K562 (cell line): ENCODE measurements at regions not wholly inside any gene's neighbourhood (a gene's known extent, or its start where the extent isn't known, plus 50 kb on each side); places are given as distances from the start of the nearest gene placed in this dataset.

Source experiments
- ATAC-seq: fragments of 200-7000 bp; cut with Tn5 transposase; 3 replicates; pipeline ENCODE4 v1.9.1; 2020; ENCODE audit warnings: moderate library complexity
- BruUV-seq: library from RNA; stranded (reverse); fragments of 400-500 nt; replicated peaks from 2 replicates; lab custom pipeline; 2021; lab: Mats Ljungman, UMichigan
- CTCF ChIA-PET: fragments of 300-600 bp; formaldehyde crosslinking; extraction: SDS; loops from one replicate; lab custom pipeline; 2021; ENCODE audit warnings: low intra/inter-chr PET ratio; lab: Yijun Ruan, JAX
- POLR2A ChIA-PET: fragments of 300-600, 350-650 bp; sonication (Branson Sonifier 250); formaldehyde crosslinking; extraction: SDS; loops from one replicate; lab custom pipeline; 2021; ENCODE audit warnings: antibody characterized with exemption, inconsistent platforms; lab: Yijun Ruan, JAX
- DNase-seq, 4 experiments: peaks; one replicate each; pipeline versions ENCODE4 v3.0.0 to v3.0.0-alpha.2; 2011 to 2018; ENCODE audit warnings: low spot score in 3 of 4, mixed read lengths in 3 of 4; ENCODE audit errors: extremely low read depth in 1 of 4
- FAIRE-seq: peaks from 2 replicates; lab custom pipeline; 2011; peaks lifted over from hg19 to GRCh38; lab: Jason Lieb, UNC
- H2AFZ ChIP-seq: 2 replicates; pipeline ENCODE4 v1.6.0; 2011; ENCODE audit warnings: low read depth, low read length, control low read depth, inconsistent platforms
- H3K27ac ChIP-seq: fragments of 200-600 bp; 3 replicates; pipeline ENCODE4 v1.8.0; 2011; ENCODE audit warnings: low read depth, mild to moderate bottlenecking, control low read depth, inconsistent platforms, low read length, moderate library complexity, mixed read lengths; ENCODE audit errors: extremely low read depth
- H3K27me3 ChIP-seq, 2 experiments: fragments of 300-600 bp in 1 of 2; 2 replicates in 1 of 2; 3 replicates in 1 of 2; pipeline versions ENCODE4 v1.6.0 to v1.8.0; 2011; ENCODE audit warnings: inconsistent platforms in 2 of 2, low read length in 2 of 2, mild to moderate bottlenecking in 1 of 2, mixed read lengths in 1 of 2, moderate library complexity in 1 of 2; ENCODE audit not compliant: control insufficient read depth in 2 of 2, insufficient read depth in 2 of 2
- H3K36me3 ChIP-seq: fragments of 300-600 bp; 3 replicates; pipeline ENCODE4 v1.8.0; 2011; ENCODE audit warnings: mild to moderate bottlenecking, low read length, inconsistent platforms; ENCODE audit not compliant: control insufficient read depth, insufficient read depth
- H3K4me1 ChIP-seq, 2 experiments: fragments of 200-600 bp in 1 of 2; replicated peaks in 1 of 2; 2 replicates in 1 of 2; 3 replicates in 1 of 2; pipeline versions ENCODE4 v1.5.1 to v1.8.0; 2011; ENCODE audit warnings: inconsistent platforms in 2 of 2, low read length in 2 of 2, mild to moderate bottlenecking in 1 of 2, mixed read lengths in 1 of 2, moderate library complexity in 1 of 2; ENCODE audit not compliant: control insufficient read depth in 2 of 2, insufficient read depth in 2 of 2
- H3K4me2 ChIP-seq: 2 replicates; pipeline ENCODE4 v1.6.1; 2011; ENCODE audit warnings: low read length, control low read depth, inconsistent platforms, mixed read lengths; ENCODE audit not compliant: insufficient read depth
- H3K4me3 ChIP-seq: fragments of 200-600 bp; sonication (generic), shearing (Covaris generic); 2 replicates; pipeline ENCODE4 v1.5.1; 2016; ENCODE audit warnings: control low read depth, inconsistent platforms
- H3K79me2 ChIP-seq: fragments of 200-600 bp; 3 replicates; pipeline ENCODE4 v1.8.0; 2011; ENCODE audit warnings: low read length, inconsistent platforms; ENCODE audit not compliant: control insufficient read depth, insufficient read depth
- H3K9ac ChIP-seq, 2 experiments: 2 replicates each; pipeline versions ENCODE4 v1.6.0 to v1.6.1; 2011; ENCODE audit warnings: low read depth in 2 of 2, low read length in 2 of 2, control low read depth in 1 of 2, inconsistent platforms in 1 of 2, mild to moderate bottlenecking in 1 of 2, mixed read lengths in 1 of 2; ENCODE audit not compliant: insufficient read depth in 1 of 2
- H3K9me1 ChIP-seq: one replicate; pipeline ENCODE4 v1.6.0; 2011; ENCODE audit warnings: inconsistent platforms, mild to moderate bottlenecking, low read length, moderate library complexity; ENCODE audit not compliant: control insufficient read depth, insufficient read depth
- H3K9me3 ChIP-seq: replicated peaks from 2 replicates; pipeline ENCODE4 v1.5.1; 2011; ENCODE audit warnings: low read depth, low read length, inconsistent platforms; ENCODE audit not compliant: control insufficient read depth, insufficient read depth
- H4K20me1 ChIP-seq: replicated peaks from 2 replicates; pipeline ENCODE4 v1.6.1; 2011; ENCODE audit warnings: low read length, inconsistent platforms, mixed read lengths; ENCODE audit not compliant: control insufficient read depth, insufficient read depth
- BCL6 ChIP-seq: fragments of 250-450 bp; sonication (Bioruptor Pico); IDR thresholded peaks from 2 replicates; pipeline ENCODE4 v1.4.0; 2020
- FIP1L1 ChIP-seq: fragments of 200-400 bp; formaldehyde crosslinking; IDR thresholded peaks from 2 replicates; pipeline ENCODE4 v1.6.1; 2018; ENCODE audit warnings: mild to moderate bottlenecking, low read depth, low read length; ENCODE audit not compliant: poor library complexity, severe bottlenecking
- FOSL1 ChIP-seq: fragments of 200-800 bp; sonication (Bioruptor generic); conservative IDR thresholded peaks from 2 replicates; pipeline ENCODE4 v1.6.1; 2016; ENCODE audit warnings: missing genetic modification characterization, missing compliant biosample characterization
- GATAD2A ChIP-seq: fragments of 450-650 bp; IDR thresholded peaks from 2 replicates; pipeline ENCODE4 v1.6.1; 2017
- KLF13 ChIP-seq: fragments of 450-650 bp; IDR thresholded peaks from 2 replicates; pipeline ENCODE4 v1.6.1; 2016; ENCODE audit warnings: missing genetic modification characterization, low read depth, mild to moderate bottlenecking, missing compliant biosample characterization, moderate library complexity, borderline replicate concordance
- NFIC ChIP-seq: fragments of 450-650 bp; IDR thresholded peaks from 2 replicates; pipeline ENCODE4 v1.6.1; 2017; ENCODE audit warnings: mild to moderate bottlenecking, inconsistent platforms
- NR4A1 ChIP-seq, 2 experiments: fragments of 250-450 bp in 1 of 2; fragments of 450-650 bp in 1 of 2; sonication (Bioruptor Pico) in 1 of 2; IDR thresholded peaks; 2 replicates each; pipeline versions ENCODE4 v1.4.0 to v1.6.1; 2016 to 2020; ENCODE audit warnings: mild to moderate bottlenecking in 2 of 2, missing compliant biosample characterization in 1 of 2, missing genetic modification characterization in 1 of 2, moderate library complexity in 1 of 2
- PHTF2 ChIP-seq: fragments of 250-450 bp; sonication (Bioruptor Pico); IDR thresholded peaks from 2 replicates; pipeline ENCODE4 v1.5.0; 2021; ENCODE audit warnings: mild to moderate bottlenecking
- POLR2B ChIP-seq: fragments of 450-650 bp; IDR thresholded peaks from 2 replicates; pipeline ENCODE4 v1.6.1; 2018; ENCODE audit warnings: low read depth; ENCODE audit not compliant: partially characterized antibody
- PREB ChIP-seq: sonication (generic); formaldehyde crosslinking; IDR thresholded peaks from 2 replicates; pipeline ENCODE4 v1.8.1; 2023; ENCODE audit warnings: mild to moderate bottlenecking, missing genetic modification reagents
- TEAD1 ChIP-seq, 2 experiments: fragments of 450-650 bp in 1 of 2; sonication (generic) in 1 of 2; formaldehyde crosslinking; IDR thresholded peaks; 2 replicates each; pipeline versions ENCODE4 v1.4.0 to v1.8.0; 2020 to 2022; ENCODE audit warnings: mild to moderate bottlenecking in 2 of 2, missing genetic modification reagents in 1 of 2
- ZBTB33 ChIP-seq: sonication (generic); formaldehyde crosslinking; IDR thresholded peaks from 2 replicates; pipeline ENCODE4 v1.8.1; 2023; ENCODE audit warnings: mild to moderate bottlenecking, missing genetic modification reagents
- ZBTB7A ChIP-seq: IDR thresholded peaks from 2 replicates; pipeline ENCODE4 v1.6.1; 2011; ENCODE audit warnings: low read depth, mild to moderate bottlenecking, low read length, moderate library complexity, borderline replicate concordance; ENCODE audit not compliant: control insufficient read depth
- ZHX1 ChIP-seq: fragments of 150-350 bp; conservative IDR thresholded peaks from 2 replicates; pipeline ENCODE4 v1.6.1; 2014; ENCODE audit warnings: low read length
- ZNF146 ChIP-seq: IDR thresholded peaks from one replicate; pipeline ENCODE4 v1.6.1; 2018; ENCODE audit warnings: missing compliant biosample characterization; ENCODE audit not compliant: unreplicated experiment
- ZNF408 ChIP-seq: fragments of 250-450 bp; sonication (Bioruptor Pico); IDR thresholded peaks from 2 replicates; pipeline ENCODE4 v1.4.0; 2020; ENCODE audit warnings: low read depth, mild to moderate bottlenecking, moderate library complexity
- WGBS: fragments of 100-300 bp; shearing (Covaris generic); methylation state at CpG from one replicate; pipeline ENCODE4 v1.1.6; 2016; ENCODE audit warnings: low coverage, mixed read lengths; ENCODE audit not compliant: insufficient coverage; ENCODE audit errors: missing lambda C conversion rate; 5-methylcytosine and 5-hydroxymethylcytosine counted together
- in situ Hi-C: fragments of 300-500 bp; cut with MboI; formaldehyde crosslinking; loops from 4 replicates; pipeline ENCODE4 v1.15.0; 2018; ENCODE audit warnings: inconsistent platforms, mixed read lengths
- intact Hi-C: fragments of 100-400 bp; cut with micrococcal nuclease; formaldehyde crosslinking; loops from 2 replicates; pipeline ENCODE4 v1.14.2; 2022

GRCh38 chr2:217711188-217711587 is 291.6 kb downstream of the TNS1 start (continued):
- TF ChIP-seq TEAD1 (CRISPR knock-in tag; IDR thresholded peaks at IDR 0.05) (no peak), ZBTB7A (no peak), NFIC (no peak), ZNF408 (no peak), GATAD2A (no peak)

- Histone ChIP-seq H3K9me1 (no peaks in the 10 kb centered on the region), H3K4me2 (no peak overlapping the region), H3K4me1 (0 out of 5 replicates have a peak, but pooled peaks cover 0 to 3% of the 10 kb centered on the region in 2 experiments), H3K4me3 (no peak overlapping the region), H4K20me1 (no peaks in the 10 kb centered on the region), H3K27me3 (peaks cover 0 to 5% of the 10 kb centered on the region in 2 experiments; a peak in 2 of 5 replicates), H3K27ac (no peak overlapping the region), H3K79me2 (no peaks in the 10 kb centered on the region), H3K9me3 (no peaks in the 10 kb centered on the region), H3K36me3 (no peaks in the 10 kb centered on the region), H3K9ac (no peak overlapping the region), H2AFZ (no peak overlapping the region)
- FAIRE-seq (no peak), DNase-seq (no peak), ATAC-seq (no peak)
- in situ Hi-C loops (loop anchor here (25.0 kb wide), 1 partner anchor 1023 kb away; the partner anchor contains the start of gene IGFBP5), intact Hi-C loops (loop anchor here (5.0 to 10.0 kb wide), 3 partner anchors 58 to 1028 kb away; no protein-coding TSS in a partner anchor)
- 0% methylated on average over 1 of the region's 1 CpG for WGBS
- CTCF ChIA-PET = no interaction called here
- POLR2A ChIA-PET = no interaction called here
- no TSS peak for BruUV-seq
- TF ChIP-seq ZNF146 (CRISPR knock-in tag) = no peak
- TF ChIP-seq POLR2B = no peak
- no peak for TF ChIP-seq KLF13
- TF ChIP-seq PREB (CRISPR knock-in tag) = no peak
- TF ChIP-seq NR4A1 (CRISPR knock-in tag; IDR thresholded peaks at IDR 0.05) = no peak
- TF ChIP-seq NR4A1 (tag; IDR thresholded peaks at IDR 0.05) = no peak
- TF ChIP-seq BCL6 = no peak
- no peak for TF ChIP-seq ZBTB33
- TF ChIP-seq ZHX1 = no peak
- no peak for TF ChIP-seq FOSL1 (tag)
- TF ChIP-seq FIP1L1 = no peak
- TF ChIP-seq PHTF2 (CRISPR knock-in tag) = no peak
Observed at GRCh38 chr2:217710211-217710765, 292.5 kb downstream of the TNS1 start.
